ENCODE measurements at regions not wholly inside any gene's neighbourhood (a gene's known extent, or its start where the extent isn't known, plus 50 kb on each side); places are given as distances from the start of the nearest gene placed in this dataset.

GRCh38 chr5:6548756-6549285 is 84.0 kb downstream of the NSUN2 start:
- no peak overlapping the region for H3K4me3 ChIP-seq
- H2AFZ ChIP-seq: no peak overlapping the region
- no peaks in the 10 kb centered on the region for H3F3A ChIP-seq (replicated peaks; ENCODE audit: low read depth)
- no peaks in the 10 kb centered on the region for H4K20me1 ChIP-seq (replicated peaks; ENCODE audit: insufficient read depth)
- Mint-ChIP-seq H3K27me3 (ENCODE audit: insufficient read depth, low read depth, poor library complexity) (peaks cover 13% of the 10 kb centered on the region), H3K4me1 (no peaks in the 10 kb centered on the region), H3K4me3 (no peak overlapping the region), H3K9me3 (no peaks in the 10 kb centered on the region; the same call in 2 of the 3 replicates), H3K27ac (no peak overlapping the region), H3K36me3 (ENCODE audit: low read depth) (no peaks in the 10 kb centered on the region)
- H3K4me1 ChIP-seq (ENCODE audit: insufficient read depth): no peaks in the 10 kb centered on the region
- TF ChIP-seq JUNB (IDR thresholded peaks at IDR 0.05; ENCODE audit: unreplicated experiment) (no peak), EZH2phosphoT487 (IDR thresholded peaks at IDR 0.05; ENCODE audit: unreplicated experiment) (no peak), CREB1 (CRISPR knock-in tag; IDR thresholded peaks at IDR 0.05; ENCODE audit: low read depth) (no peak), EZH2 (IDR thresholded peaks at IDR 0.05; ENCODE audit: low read depth, unreplicated experiment) (no peak), NANOG (IDR thresholded peaks at IDR 0.05; ENCODE audit: borderline replicate concordance) (no peak), ZNF114 (CRISPR knock-in tag; IDR thresholded peaks at IDR 0.05) (no peak), ZNF462 (CRISPR knock-in tag; IDR thresholded peaks at IDR 0.05) (no peak), POLR2AphosphoS5 (IDR thresholded peaks at IDR 0.05; ENCODE audit: low read depth) (no peak), ZNF331 (CRISPR knock-in tag; IDR thresholded peaks at IDR 0.05; ENCODE audit: low read depth) (no peak), STAT1 (IDR thresholded peaks at IDR 0.05; ENCODE audit: unreplicated experiment) (no peak)
- TF ChIP-seq, protein P1, sequence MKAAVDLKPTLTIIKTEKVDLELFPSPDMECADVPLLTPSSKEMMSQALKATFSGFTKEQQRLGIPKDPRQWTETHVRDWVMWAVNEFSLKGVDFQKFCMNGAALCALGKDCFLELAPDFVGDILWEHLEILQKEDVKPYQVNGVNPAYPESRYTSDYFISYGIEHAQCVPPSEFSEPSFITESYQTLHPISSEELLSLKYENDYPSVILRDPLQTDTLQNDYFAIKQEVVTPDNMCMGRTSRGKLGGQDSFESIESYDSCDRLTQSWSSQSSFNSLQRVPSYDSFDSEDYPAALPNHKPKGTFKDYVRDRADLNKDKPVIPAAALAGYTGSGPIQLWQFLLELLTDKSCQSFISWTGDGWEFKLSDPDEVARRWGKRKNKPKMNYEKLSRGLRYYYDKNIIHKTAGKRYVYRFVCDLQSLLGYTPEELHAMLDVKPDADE (IDR thresholded peaks at IDR 0.05): no peak
- TF ChIP-seq, protein P2, sequence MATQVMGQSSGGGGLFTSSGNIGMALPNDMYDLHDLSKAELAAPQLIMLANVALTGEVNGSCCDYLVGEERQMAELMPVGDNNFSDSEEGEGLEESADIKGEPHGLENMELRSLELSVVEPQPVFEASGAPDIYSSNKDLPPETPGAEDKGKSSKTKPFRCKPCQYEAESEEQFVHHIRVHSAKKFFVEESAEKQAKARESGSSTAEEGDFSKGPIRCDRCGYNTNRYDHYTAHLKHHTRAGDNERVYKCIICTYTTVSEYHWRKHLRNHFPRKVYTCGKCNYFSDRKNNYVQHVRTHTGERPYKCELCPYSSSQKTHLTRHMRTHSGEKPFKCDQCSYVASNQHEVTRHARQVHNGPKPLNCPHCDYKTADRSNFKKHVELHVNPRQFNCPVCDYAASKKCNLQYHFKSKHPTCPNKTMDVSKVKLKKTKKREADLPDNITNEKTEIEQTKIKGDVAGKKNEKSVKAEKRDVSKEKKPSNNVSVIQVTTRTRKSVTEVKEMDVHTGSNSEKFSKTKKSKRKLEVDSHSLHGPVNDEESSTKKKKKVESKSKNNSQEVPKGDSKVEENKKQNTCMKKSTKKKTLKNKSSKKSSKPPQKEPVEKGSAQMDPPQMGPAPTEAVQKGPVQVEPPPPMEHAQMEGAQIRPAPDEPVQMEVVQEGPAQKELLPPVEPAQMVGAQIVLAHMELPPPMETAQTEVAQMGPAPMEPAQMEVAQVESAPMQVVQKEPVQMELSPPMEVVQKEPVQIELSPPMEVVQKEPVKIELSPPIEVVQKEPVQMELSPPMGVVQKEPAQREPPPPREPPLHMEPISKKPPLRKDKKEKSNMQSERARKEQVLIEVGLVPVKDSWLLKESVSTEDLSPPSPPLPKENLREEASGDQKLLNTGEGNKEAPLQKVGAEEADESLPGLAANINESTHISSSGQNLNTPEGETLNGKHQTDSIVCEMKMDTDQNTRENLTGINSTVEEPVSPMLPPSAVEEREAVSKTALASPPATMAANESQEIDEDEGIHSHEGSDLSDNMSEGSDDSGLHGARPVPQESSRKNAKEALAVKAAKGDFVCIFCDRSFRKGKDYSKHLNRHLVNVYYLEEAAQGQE (IDR thresholded peaks at IDR 0.05; ENCODE audit: unreplicated experiment): no peak
- TF ChIP-seq, protein P3, sequence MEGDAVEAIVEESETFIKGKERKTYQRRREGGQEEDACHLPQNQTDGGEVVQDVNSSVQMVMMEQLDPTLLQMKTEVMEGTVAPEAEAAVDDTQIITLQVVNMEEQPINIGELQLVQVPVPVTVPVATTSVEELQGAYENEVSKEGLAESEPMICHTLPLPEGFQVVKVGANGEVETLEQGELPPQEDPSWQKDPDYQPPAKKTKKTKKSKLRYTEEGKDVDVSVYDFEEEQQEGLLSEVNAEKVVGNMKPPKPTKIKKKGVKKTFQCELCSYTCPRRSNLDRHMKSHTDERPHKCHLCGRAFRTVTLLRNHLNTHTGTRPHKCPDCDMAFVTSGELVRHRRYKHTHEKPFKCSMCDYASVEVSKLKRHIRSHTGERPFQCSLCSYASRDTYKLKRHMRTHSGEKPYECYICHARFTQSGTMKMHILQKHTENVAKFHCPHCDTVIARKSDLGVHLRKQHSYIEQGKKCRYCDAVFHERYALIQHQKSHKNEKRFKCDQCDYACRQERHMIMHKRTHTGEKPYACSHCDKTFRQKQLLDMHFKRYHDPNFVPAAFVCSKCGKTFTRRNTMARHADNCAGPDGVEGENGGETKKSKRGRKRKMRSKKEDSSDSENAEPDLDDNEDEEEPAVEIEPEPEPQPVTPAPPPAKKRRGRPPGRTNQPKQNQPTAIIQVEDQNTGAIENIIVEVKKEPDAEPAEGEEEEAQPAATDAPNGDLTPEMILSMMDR (conservative IDR thresholded peaks at IDR 0.05; ENCODE audit: low read depth in 2 of 2): no peak
- H3K27ac ChIP-seq (ENCODE audit: low read depth): no peak overlapping the region
- 0 out of 2 replicates have a peak, but pooled peaks cover 3% of the 10 kb centered on the region for H3K9me2 ChIP-seq (ENCODE audit: insufficient read depth)
- no peak overlapping the region for H3K4me2 ChIP-seq
- no peak for ATAC-seq
- H3K36me3 ChIP-seq (ENCODE audit: insufficient read depth): no peaks in the 10 kb centered on the region
- H3K79me2 ChIP-seq (replicated peaks; ENCODE audit: insufficient read depth): no peaks in the 10 kb centered on the region
- DNase-seq (ENCODE audit: low spot score): no peak
- H3K27me3 ChIP-seq (ENCODE audit: insufficient read depth): no peaks in the 10 kb centered on the region
